T follicular helper cell (primary cell): ENCODE measurements at regions not wholly inside any gene's neighbourhood (a gene's known extent, or its start where the extent isn't known, plus 50 kb on each side); places are given as distances from the start of the nearest gene placed in this dataset.
A peak's percentile ranks its signal among the peaks of the same experiment; 100 is the strongest.

ENCODE experiments used
- DNase-seq: peaks from one replicate; pipeline ENCODE4 v3.0.0-alpha.2; 2020; ENCODE audit warnings: low read depth

DNA sequence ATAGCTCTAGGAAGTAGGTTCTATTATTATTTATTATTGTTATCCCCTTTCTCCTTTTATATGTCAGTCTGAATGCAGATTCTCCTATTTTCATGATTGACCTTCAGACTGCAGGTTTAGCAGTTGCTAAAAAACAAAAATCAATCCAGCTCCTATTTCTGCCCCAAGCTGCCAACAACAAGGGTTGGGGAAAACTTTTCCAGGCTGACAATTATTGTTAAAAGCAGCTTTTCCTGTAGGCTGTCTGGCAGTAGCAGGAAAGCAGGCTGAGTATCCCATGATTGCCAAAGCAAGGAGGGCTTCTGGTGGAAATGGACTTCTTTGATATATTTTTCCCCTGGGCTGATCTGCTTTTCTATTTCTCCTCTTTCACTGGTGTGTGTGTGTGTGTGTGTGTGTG is 78.0 kb upstream of the CTLA4 start:
- no peak for DNase-seq

GRCh38 chr2:203790134-203790852 is 77.3 kb upstream of the CTLA4 start:
- no peak for DNase-seq

DNA sequence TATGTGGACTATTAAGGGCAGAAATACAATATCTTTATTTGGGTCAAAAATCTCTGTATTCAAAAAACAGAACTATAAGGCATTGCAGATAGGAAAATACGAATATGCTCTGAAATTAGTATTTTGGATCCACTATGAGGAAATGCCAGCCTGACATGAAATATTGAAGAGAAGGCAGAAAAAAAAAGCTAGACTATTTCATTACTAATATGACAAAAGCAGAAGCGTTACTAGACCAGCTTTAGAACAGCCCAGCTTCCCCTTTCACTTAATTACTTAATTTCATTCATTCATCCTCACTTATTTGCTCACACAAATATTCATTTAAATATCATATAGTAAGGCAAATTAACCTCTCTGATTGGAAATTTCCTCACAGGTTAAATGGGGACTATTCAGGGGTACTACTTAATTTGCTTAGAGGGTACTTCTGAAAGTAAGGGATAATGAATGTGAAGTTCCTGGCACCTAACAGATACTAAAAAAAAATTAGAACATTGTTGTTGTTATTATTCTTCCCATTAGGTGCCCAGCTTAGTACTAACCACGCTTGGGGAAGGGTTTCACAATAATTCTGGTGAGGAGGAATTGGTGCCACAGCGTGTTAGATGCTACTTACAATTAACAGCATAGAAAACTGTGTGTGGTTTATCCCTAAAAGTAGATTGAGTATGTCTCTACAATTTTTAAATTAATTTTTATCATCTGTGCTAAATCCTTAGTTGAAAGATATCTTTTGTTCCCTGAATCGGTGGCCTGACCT is 71.1 kb upstream of the CTLA4 start:
- DNase-seq = no peak

DNA sequence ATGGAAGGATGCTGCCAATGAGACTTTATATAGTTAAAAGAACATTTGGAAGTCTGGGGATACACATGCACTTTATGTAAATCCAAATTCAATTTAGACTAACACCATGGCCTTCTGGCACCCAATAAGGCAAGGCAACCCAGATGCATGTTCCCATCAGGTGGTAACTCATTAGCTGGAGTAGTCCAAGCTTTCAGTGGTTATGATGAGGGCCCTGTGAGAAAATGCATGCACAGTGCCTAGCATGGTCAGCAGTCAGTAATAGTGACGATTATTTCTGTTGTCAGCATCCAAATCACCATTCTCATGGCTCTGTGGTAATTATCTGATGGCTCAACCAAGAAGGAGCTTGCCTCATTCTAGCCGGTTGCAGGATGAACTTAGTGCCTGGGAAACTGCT is 70.3 kb upstream of the CTLA4 start:
- no peak for DNase-seq

DNA sequence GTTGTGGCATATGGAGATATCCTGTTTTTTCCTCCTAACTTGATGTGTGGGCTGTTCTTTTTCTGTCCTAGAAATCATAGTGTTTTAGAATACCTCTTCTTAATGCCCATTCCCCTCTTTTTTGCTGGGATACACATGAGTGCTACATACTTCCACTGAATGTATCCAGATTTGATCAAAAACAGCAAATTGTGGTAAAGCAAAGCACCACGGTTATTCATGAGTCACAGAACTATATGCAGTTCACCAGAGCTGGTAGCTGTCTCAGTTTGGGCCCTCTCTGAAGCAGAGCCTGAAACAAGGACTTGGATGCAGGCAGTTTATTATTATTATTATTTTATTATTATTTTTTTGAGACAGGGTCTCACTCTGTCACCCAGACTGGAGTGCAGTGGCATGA is 69.9 kb upstream of the CTLA4 start:
- no peak for DNase-seq

DNA sequence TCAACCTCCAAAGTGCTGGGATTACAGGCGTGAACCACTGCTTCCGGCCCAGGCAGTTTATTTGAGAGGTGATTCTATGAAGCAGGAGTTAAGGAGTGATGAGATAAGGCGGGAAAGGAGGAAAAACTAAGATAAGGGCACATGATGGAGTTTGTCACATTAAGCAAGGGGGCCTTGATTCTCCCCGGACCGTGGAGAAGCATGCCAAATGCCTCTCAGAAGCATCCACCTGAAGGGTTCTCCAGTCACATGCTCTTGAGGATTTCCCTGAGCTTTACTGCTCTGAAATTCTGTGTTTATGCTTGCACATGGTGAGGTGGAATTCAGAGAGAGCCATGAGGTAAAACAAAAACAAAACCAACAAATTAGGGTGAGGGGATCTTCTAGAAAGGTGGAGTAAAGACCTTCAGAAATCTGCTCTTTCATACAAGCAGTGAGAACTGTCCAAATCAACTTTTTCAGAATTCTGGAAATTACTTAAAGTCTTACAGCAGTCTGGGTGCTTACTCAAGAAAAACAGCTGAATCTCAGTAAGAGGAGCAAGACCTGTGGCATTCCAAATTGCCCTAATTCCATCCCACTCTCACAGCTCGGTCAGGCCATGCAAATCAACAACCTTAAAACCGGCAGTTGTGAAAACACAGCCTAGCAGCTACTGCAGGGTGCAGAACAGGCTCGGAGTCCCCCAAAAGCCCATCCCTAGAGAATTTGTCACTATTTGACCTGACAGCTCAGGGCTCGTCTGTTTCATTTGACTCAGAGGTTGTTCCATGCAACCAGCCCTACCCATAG is 69.1 kb upstream of the CTLA4 start:
- DNase-seq = no peak

- no peak for DNase-seq
Measured at GRCh38 chr2:203799908-203800307, 67.7 kb upstream of the CTLA4 start.

- DNase-seq = no peak
Measured at GRCh38 chr2:203800783-203801182, 66.8 kb upstream of the CTLA4 start.

DNA sequence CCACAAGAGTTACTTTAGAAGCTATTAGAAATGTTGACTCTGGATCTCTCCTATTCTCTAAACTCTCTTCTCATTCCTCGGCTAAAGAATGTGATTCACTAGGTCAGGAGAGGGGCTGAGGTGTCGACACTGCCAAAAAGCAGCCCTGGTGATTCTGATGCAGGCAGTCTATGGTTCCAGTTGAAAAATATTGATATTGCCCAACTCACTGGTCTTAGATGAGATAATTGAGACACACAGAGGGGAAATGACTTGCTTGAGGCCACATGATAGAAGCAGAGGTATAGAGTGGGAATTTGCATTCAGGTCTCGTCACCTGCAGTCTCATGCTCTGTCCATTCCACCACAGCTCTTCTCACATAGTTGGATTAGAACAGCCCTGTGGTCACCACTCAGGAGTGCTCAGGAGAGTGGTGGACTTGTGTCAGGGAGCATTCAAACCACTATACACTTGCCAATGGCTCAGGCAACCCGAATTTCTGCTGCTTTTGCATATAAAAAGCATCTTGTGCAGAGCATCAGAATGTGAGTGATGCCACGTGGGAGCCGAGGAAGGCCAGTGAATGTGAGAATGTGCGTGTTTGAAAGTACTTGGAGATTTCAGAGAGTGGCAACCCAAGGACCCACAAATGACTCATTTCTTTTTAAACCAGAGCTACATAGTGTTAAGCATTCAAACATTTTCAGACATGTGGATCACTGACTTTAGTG is 65.1 kb upstream of the CTLA4 start:
- DNase-seq = no peak

- no peak for DNase-seq
Measured at GRCh38 chr2:203803053-203803429, 64.5 kb upstream of the CTLA4 start.

DNA sequence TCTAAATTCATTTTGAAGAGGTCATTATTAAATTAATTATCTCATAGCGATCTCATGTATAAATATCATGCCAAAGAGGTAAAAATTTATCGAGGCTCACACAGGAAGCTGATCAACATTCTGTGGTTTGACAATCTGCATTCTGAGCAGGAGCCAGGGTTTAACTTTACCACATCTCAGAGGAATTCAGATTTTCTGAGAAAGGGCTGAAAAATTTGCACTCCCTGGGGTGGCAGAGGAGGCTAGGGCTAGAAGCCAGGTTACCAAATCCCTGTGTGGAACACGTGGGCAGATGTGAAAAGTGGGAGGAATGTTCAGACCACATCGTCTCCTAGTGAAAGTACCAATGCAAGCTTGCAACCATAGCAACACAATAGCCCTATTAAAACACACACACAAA is 63.5 kb upstream of the CTLA4 start:
- no peak for DNase-seq

- DNase-seq = no peak
Measured at GRCh38 chr2:203804764-203805485, 62.6 kb upstream of the CTLA4 start.

DNA sequence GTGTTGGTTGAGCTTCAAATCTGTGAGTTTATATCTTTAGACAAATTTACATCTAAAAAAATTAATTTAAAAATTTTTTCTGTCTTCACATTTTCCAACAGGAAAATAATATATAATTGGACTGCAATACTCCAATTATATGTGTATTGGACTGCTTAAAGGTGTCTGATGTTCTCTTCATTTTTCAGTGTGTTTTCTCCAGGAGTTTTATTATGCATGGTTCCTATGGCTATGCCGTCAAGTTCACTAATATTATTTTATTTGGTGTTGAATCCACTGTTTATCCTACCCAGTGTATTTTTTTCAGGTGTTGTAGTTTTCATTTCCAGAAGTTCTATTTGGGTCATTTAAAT is 62.1 kb upstream of the CTLA4 start:
- no peak for DNase-seq

DNA sequence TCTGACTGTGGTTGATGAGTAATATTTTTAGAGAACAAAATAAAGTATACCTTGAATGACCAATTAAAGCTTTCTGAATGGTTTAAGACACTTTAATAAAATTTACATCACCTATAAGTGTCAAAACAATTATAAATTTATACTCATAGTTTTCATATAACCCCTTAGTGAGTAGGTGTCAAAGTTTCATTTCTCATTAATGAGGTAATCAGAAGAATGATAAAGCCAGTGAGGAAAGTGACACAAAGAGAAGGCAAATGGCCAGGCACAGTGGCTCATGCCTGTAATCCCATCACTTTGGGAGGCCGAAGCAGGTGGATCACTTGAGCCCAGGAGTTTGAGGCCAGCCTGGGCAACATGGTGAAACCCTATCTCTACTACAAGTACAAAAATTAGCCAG is 60.8 kb upstream of the CTLA4 start:
- no peak for DNase-seq

DNA sequence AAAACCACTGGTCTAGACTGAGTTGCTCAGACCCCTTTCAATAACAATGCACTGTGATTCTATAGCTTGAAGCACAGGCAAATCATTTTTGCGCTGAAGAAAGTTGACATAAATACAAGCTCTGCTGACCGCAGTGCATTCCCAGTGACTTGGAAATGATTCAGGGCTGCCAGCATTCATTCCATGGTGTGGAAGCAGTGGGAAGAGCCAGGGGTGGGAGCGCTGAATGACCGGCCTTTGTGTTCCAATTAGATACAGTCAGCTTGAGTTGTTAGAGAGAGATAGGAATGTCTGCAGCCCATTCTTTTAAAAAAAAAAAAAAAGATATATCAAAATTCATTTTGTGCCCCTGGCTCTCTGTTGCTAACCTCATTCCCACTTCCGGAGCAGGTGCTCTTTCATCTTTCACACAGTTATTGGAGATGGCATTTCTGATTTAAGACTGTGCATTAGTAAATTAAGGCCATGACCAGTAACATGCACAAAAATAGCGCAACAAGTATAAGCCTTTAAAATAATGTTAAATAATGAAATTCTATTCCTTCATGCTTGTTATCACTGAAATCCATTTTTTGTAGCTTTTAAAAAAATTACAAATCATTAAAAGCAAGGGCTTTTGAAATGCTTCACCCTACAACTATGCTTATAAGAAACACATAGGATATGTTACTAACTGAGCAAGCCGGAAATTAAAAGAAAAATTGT is 59.4 kb upstream of the CTLA4 start:
- DNase-seq = no peak

DNA sequence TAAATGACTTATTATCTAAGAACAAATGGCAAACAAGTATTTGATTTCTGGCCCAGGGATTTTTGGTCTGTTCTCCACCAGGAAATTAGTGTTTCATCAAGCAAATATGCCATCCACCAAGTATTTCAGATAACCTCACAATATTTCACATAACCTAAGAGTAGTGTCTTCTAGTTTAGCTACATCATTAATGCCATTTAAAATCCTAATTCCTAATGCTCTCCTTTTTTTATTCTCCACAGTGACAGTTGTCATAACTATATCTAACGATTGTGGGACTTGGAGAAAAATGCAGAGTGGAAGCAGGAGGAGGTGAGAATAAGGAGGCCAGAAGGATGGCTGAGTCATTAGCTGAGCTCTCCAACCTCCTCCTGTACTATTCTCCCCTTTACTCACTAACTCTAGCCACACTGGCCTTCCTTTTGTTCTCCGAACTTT is 58.5 kb upstream of the CTLA4 start:
- DNase-seq = no peak

GRCh38 chr2:203809991-203810510 is 57.5 kb upstream of the CTLA4 start:
- DNase-seq = no peak

GRCh38 chr2:203811491-203812221 is 55.9 kb upstream of the CTLA4 start:
- peak; percentile 5 for DNase-seq

GRCh38 chr2:203812294-203813221 is 55.0 kb upstream of the CTLA4 start:
- no peak for DNase-seq
